ENCODE measurements at regions not wholly inside any gene's neighbourhood (a gene's known extent, or its start where the extent isn't known, plus 50 kb on each side); places are given as distances from the start of the nearest gene placed in this dataset.
"Not testable (repeated sequence)": the region's sequence is repeated elsewhere in the genome, so short reads cannot be mapped to it uniquely, and the experiment has no call there.

- no peaks in the 10 kb centered on the region for H3K27me3 Mint-ChIP-seq
Observed at GRCh38 chr17:77634710-77635109, 323.8 kb upstream of the TNRC6C start.

GRCh38 chr17:77635176-77635575 lies 323.3 kb upstream of the TNRC6C start:
- CTCF ChIA-PET, result no interaction called here
- intact Hi-C loops (cut with DNase I, micrococcal nuclease), result no loop called here
- DNase-seq (no peak), ATAC-seq (ENCODE audit: poor library complexity) (no peak)
- H3K4me3 Mint-ChIP-seq, result no peak overlapping the region
- peaks cover 2% of the 10 kb centered on the region for H3K4me1 ChIP-seq (ENCODE audit: insufficient read depth, low read length)
- H3K27ac ChIP-seq (ENCODE audit: low read depth in 1 of 2, low read length in 2 of 2), result no peak overlapping the region
- no peaks in the 10 kb centered on the region for H3K4me1 Mint-ChIP-seq (ENCODE audit: low read depth)
- POLR2A ChIA-PET, result no interaction called here
- no peaks in the 10 kb centered on the region for H3K27me3 Mint-ChIP-seq
- H3K27ac Mint-ChIP-seq, result no peak overlapping the region
- TF ChIP-seq CTCF (IDR thresholded peaks at IDR 0.05), result no peak
- H3K27me3 ChIP-seq (ENCODE audit: control insufficient read depth in 1 of 2, insufficient read depth in 2 of 2, low read length in 2 of 2), result no peaks in the 10 kb centered on the region
- H3K4me3 ChIP-seq (ENCODE audit: low read length), result no peak overlapping the region
- no peaks in the 10 kb centered on the region for H3K9me3 Mint-ChIP-seq
- H3K9me3 ChIP-seq (ENCODE audit: control insufficient read depth in 1 of 2, insufficient read depth in 1 of 2, low read length in 2 of 2), result no peaks in the 10 kb centered on the region
- H3K36me3 ChIP-seq (ENCODE audit: insufficient read depth, low read length), result no peaks in the 10 kb centered on the region
- no peaks in the 10 kb centered on the region for H3K36me3 Mint-ChIP-seq (ENCODE audit: low read depth)

More at GRCh38 chr17:77634710-77635109, 323.8 kb upstream of the TNRC6C start:
- H3K27me3 ChIP-seq (ENCODE audit: control insufficient read depth in 1 of 2, insufficient read depth in 2 of 2, low read length in 2 of 2), result no peaks in the 10 kb centered on the region
- ChIA-PET POLR2A (no interaction called here), CTCF (no interaction called here)
- ATAC-seq (ENCODE audit: poor library complexity), result no peak
- no peak for DNase-seq
- no peak overlapping the region for H3K4me3 Mint-ChIP-seq
- TF ChIP-seq CTCF (IDR thresholded peaks at IDR 0.05), result no peak
- peaks cover 2% of the 10 kb centered on the region for H3K4me1 ChIP-seq (ENCODE audit: insufficient read depth, low read length)
- H3K9me3 Mint-ChIP-seq, result no peaks in the 10 kb centered on the region
- H3K4me1 Mint-ChIP-seq (ENCODE audit: low read depth), result no peaks in the 10 kb centered on the region
- no peaks in the 10 kb centered on the region for H3K36me3 ChIP-seq (ENCODE audit: insufficient read depth, low read length)
- no peak overlapping the region for H3K4me3 ChIP-seq (ENCODE audit: low read length)
- no peaks in the 10 kb centered on the region for H3K9me3 ChIP-seq (ENCODE audit: control insufficient read depth in 1 of 2, insufficient read depth in 1 of 2, low read length in 2 of 2)
- H3K27ac Mint-ChIP-seq, result no peak overlapping the region
- no peak overlapping the region for H3K27ac ChIP-seq (ENCODE audit: low read depth in 1 of 2, low read length in 2 of 2)
- no peaks in the 10 kb centered on the region for H3K36me3 Mint-ChIP-seq (ENCODE audit: low read depth)
- intact Hi-C loops (cut with DNase I, micrococcal nuclease), result no loop called here

GRCh38 chr17:77635785-77636184 lies 322.7 kb upstream of the TNRC6C start:
- H3K27me3 ChIP-seq (ENCODE audit: control insufficient read depth in 1 of 2, insufficient read depth in 2 of 2, low read length in 2 of 2); H3K4me1 Mint-ChIP-seq (ENCODE audit: low read depth); H3K9me3 Mint-ChIP-seq; H3K4me3 Mint-ChIP-seq; H3K36me3 Mint-ChIP-seq (ENCODE audit: low read depth); H3K9me3 ChIP-seq (ENCODE audit: control insufficient read depth in 1 of 2, insufficient read depth in 1 of 2, low read length in 2 of 2); POLR2A ChIA-PET; CTCF ChIA-PET; H3K27ac ChIP-seq (ENCODE audit: low read depth in 1 of 2, low read length in 2 of 2); H3K4me1 ChIP-seq (ENCODE audit: insufficient read depth, low read length); intact Hi-C loops (cut with DNase I, micrococcal nuclease); H3K27me3 Mint-ChIP-seq; ATAC-seq (ENCODE audit: poor library complexity); H3K4me3 ChIP-seq (ENCODE audit: low read length); DNase-seq; H3K27ac Mint-ChIP-seq; H3K36me3 ChIP-seq (ENCODE audit: insufficient read depth, low read length): not testable (repeated sequence)
